ENCODE measurements at regions not wholly inside any gene's neighbourhood (a gene's known extent, or its start where the extent isn't known, plus 50 kb on each side); places are given as distances from the start of the nearest gene placed in this dataset.

DNA sequence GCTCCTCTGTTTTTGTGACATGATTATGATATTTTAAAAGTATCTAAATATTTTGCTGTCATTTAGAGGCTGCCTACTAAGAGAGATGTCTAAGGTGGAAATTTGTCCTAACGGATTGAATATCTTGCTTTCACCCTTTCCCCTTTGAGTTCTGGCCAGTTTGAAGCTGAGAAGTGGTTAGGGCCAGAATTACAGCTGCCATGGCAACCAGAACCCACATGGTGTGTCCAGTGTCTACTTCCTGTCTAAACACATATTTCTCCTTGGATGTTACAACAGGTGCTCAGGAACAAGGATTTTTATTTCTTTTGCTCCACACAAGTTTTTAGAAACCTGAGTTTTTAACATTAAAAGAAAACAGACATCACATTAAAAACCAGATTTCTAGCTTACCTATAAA, 335.1 kb upstream of the OR4E1 start:
- TF ChIP-seq RAD21 (IDR thresholded peaks at IDR 0.05; ENCODE audit: low read depth) (no peak), YY1 (IDR thresholded peaks at IDR 0.05; ENCODE audit: low read depth) (no peak), TAF1 (IDR thresholded peaks at IDR 0.05; ENCODE audit: low read depth) (no peak), CREB1 (IDR thresholded peaks at IDR 0.05; ENCODE audit: low read depth) (no peak), ZBTB7A (IDR thresholded peaks at IDR 0.05; ENCODE audit: low read depth) (no peak), EGR1 (IDR thresholded peaks at IDR 0.05) (no peak), EP300 (IDR thresholded peaks at IDR 0.05; ENCODE audit: borderline replicate concordance) (no peak), TCF12 (IDR thresholded peaks at IDR 0.05; ENCODE audit: low read depth) (no peak), FOXM1 (IDR thresholded peaks at IDR 0.05; ENCODE audit: borderline replicate concordance, low read depth) (no peak), CEBPB (IDR thresholded peaks at IDR 0.05) (no peak)
- TF ChIP-seq, protein P1, sequence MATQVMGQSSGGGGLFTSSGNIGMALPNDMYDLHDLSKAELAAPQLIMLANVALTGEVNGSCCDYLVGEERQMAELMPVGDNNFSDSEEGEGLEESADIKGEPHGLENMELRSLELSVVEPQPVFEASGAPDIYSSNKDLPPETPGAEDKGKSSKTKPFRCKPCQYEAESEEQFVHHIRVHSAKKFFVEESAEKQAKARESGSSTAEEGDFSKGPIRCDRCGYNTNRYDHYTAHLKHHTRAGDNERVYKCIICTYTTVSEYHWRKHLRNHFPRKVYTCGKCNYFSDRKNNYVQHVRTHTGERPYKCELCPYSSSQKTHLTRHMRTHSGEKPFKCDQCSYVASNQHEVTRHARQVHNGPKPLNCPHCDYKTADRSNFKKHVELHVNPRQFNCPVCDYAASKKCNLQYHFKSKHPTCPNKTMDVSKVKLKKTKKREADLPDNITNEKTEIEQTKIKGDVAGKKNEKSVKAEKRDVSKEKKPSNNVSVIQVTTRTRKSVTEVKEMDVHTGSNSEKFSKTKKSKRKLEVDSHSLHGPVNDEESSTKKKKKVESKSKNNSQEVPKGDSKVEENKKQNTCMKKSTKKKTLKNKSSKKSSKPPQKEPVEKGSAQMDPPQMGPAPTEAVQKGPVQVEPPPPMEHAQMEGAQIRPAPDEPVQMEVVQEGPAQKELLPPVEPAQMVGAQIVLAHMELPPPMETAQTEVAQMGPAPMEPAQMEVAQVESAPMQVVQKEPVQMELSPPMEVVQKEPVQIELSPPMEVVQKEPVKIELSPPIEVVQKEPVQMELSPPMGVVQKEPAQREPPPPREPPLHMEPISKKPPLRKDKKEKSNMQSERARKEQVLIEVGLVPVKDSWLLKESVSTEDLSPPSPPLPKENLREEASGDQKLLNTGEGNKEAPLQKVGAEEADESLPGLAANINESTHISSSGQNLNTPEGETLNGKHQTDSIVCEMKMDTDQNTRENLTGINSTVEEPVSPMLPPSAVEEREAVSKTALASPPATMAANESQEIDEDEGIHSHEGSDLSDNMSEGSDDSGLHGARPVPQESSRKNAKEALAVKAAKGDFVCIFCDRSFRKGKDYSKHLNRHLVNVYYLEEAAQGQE (IDR thresholded peaks at IDR 0.05; ENCODE audit: low read depth), result no peak
- TF ChIP-seq, protein P2, sequence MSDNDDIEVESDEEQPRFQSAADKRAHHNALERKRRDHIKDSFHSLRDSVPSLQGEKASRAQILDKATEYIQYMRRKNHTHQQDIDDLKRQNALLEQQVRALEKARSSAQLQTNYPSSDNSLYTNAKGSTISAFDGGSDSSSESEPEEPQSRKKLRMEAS (IDR thresholded peaks at IDR 0.05), result no peak
- TF ChIP-seq, protein P3, sequence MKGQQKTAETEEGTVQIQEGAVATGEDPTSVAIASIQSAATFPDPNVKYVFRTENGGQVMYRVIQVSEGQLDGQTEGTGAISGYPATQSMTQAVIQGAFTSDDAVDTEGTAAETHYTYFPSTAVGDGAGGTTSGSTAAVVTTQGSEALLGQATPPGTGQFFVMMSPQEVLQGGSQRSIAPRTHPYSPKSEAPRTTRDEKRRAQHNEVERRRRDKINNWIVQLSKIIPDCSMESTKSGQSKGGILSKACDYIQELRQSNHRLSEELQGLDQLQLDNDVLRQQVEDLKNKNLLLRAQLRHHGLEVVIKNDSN (IDR thresholded peaks at IDR 0.05), result no peak
